ENCODE measurements at regions not wholly inside any gene's neighbourhood (a gene's known extent, or its start where the extent isn't known, plus 50 kb on each side); places are given as distances from the start of the nearest gene placed in this dataset.

GRCh38 chr7:16055263-16055976 lies 365.9 kb downstream of the CRPPA start:
- no peaks in the 10 kb centered on the region for H3K36me3 Mint-ChIP-seq (ENCODE audit: low read depth)
- no peaks in the 10 kb centered on the region for H3K27me3 Mint-ChIP-seq (ENCODE audit: low read depth, poor library complexity)
- H3K9me3 Mint-ChIP-seq: no peaks in the 10 kb centered on the region
- no peak for DNase-seq
- H3K4me3 Mint-ChIP-seq: no peak overlapping the region
- no peak overlapping the region for H3K27ac Mint-ChIP-seq
- TF ChIP-seq CTCF (IDR thresholded peaks at IDR 0.05): no peak
- H3K4me1 Mint-ChIP-seq: peaks cover 2% of the 10 kb centered on the region

GRCh38 chr7:16051561-16052255 lies 365.2 kb upstream of the MEOX2 start:
- DNase-seq: no peak
- Mint-ChIP-seq H3K4me3 (no peak overlapping the region), H3K9me3 (no peaks in the 10 kb centered on the region), H3K27me3 (ENCODE audit: low read depth, poor library complexity) (no peaks in the 10 kb centered on the region), H3K36me3 (ENCODE audit: low read depth) (no peaks in the 10 kb centered on the region), H3K27ac (no peak overlapping the region), H3K4me1 (no peaks in the 10 kb centered on the region)
- TF ChIP-seq CTCF (IDR thresholded peaks at IDR 0.05): no peak

- Mint-ChIP-seq H3K9me3 (peaks cover 10% of the 10 kb centered on the region), H3K36me3 (ENCODE audit: low read depth) (no peaks in the 10 kb centered on the region), H3K4me3 (no peak overlapping the region), H3K4me1 (peaks cover 10% of the 10 kb centered on the region), H3K27me3 (ENCODE audit: low read depth, poor library complexity) (no peaks in the 10 kb centered on the region), H3K27ac (no peak overlapping the region)
- no peak for DNase-seq
- no peak for TF ChIP-seq CTCF (IDR thresholded peaks at IDR 0.05)
Observed at GRCh38 chr7:16046041-16046440, 359.6 kb upstream of the MEOX2 start.

GRCh38 chr7:16045296-16045695 lies 358.8 kb upstream of the MEOX2 start:
- Mint-ChIP-seq H3K4me1 (peaks cover 15% of the 10 kb centered on the region), H3K36me3 (ENCODE audit: low read depth) (no peaks in the 10 kb centered on the region)

GRCh38 chr7:16044645-16045044 lies 358.2 kb upstream of the MEOX2 start:
- H3K4me3 Mint-ChIP-seq: no peak overlapping the region
- no peaks in the 10 kb centered on the region for H3K27me3 Mint-ChIP-seq (ENCODE audit: low read depth, poor library complexity)
- no peak overlapping the region for H3K27ac Mint-ChIP-seq
- TF ChIP-seq CTCF (IDR thresholded peaks at IDR 0.05): no peak
- no peak for DNase-seq
- no peaks in the 10 kb centered on the region for H3K36me3 Mint-ChIP-seq (ENCODE audit: low read depth)
- H3K9me3 Mint-ChIP-seq: peaks cover 10% of the 10 kb centered on the region
- peaks cover 16% of the 10 kb centered on the region for H3K4me1 Mint-ChIP-seq

More at GRCh38 chr7:16045296-16045695, 358.8 kb upstream of the MEOX2 start:
- no peak for TF ChIP-seq CTCF (IDR thresholded peaks at IDR 0.05)
- DNase-seq: no peak
- no peak overlapping the region for H3K4me3 Mint-ChIP-seq
- H3K27me3 Mint-ChIP-seq (ENCODE audit: low read depth, poor library complexity): no peaks in the 10 kb centered on the region
- no peak overlapping the region for H3K27ac Mint-ChIP-seq
- H3K9me3 Mint-ChIP-seq: peaks cover 10% of the 10 kb centered on the region
